SW 1271 (cell line): ENCODE measurements at regions not wholly inside any gene's neighbourhood (a gene's known extent, or its start where the extent isn't known, plus 50 kb on each side); places are given as distances from the start of the nearest gene placed in this dataset.

Experiments used
- DNase-seq, 2 experiments: peaks; one replicate each; lab custom pipeline; 2025; lab: John Stamatoyannopoulos, UW

DNA sequence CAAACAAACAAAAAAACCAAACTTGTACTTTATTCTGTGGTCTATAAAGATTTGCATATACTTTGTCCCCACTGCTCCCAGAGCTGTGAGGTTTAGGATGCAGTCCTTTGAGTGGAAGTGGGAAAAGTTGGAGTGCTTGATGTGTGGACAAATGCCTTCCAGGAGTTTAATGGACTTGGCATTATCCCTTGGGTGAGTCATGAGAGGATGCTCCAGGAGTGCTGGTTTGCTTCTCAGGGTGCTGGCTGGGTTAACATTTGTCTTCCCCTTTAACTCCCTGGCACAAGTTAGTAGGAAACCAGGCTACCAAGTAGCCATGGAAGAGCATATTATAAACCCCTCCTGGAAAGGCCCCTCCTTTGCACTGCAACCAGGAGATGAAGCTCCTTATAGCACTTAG, 417.4 kb upstream of the RIOK2 start:
- no peak for DNase-seq

DNA sequence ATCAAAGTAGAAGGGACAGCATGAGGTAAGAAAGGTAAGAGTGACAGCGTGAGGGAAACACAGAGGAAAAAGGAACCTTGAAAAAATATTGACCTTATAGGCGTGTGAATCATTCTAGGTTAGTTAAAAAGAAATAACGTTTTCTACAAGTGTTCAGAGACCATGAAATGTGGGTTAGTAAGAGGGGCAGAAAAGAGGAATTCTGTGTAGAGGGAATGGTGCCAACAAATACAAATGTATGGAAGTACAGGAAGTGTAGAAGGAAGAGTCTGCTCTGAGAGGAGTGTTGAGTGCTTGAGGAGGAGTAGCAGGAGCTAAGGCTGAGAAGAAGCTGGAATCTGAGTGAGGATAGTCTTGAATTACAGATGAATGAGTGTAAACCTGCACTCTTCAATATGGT, 418.6 kb upstream of the RIOK2 start:
- no peak for DNase-seq

DNA sequence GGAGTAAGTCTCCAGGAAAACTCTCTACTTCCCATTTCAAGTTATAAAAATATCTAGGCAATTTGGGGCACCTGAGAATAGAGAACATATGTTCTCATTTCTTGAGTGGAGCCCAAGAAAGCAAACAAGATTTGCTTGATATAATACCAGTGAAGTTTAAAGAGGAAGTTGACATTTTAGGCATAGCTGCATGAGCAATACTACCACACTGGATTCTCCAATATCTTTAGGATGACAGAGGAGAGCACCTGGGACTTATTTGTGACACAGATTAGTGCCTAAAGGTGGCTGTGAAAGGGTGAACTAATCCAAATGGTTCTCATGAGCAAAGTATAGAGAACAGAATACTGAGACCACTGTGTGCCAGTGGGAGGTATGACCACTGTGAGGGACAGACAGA, 423.5 kb upstream of the RIOK2 start:
- DNase-seq = no peak

- no peak for DNase-seq
Measured at GRCh38 chr5:97608501-97608900, 425.5 kb upstream of the RIOK2 start.

- no peak for DNase-seq
Measured at GRCh38 chr5:97618721-97619120, 435.7 kb upstream of the RIOK2 start.

- DNase-seq = no peak
Measured at GRCh38 chr5:97623441-97623840, 440.4 kb upstream of the RIOK2 start.

DNA sequence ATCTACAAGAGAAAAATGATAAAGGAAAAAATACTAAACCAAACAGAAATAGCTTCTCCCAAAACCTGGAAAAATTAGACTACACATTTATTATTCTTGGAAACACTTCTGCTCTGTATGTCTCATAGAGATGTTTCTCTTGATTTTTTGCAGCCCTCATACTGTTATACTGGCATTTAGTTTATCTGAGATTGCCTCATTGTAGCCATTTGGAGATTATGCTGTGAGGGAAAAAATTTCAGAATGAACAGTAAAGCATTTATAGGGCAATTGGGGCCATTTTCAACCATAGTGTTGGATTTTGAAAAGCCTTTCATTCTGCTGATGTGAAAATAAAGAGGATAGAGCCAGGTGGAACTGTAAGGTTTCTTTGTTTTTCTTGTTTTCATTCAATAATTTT, 441.8 kb upstream of the RIOK2 start:
- DNase-seq = no peak

GRCh38 chr5:97627272-97627671, 444.2 kb upstream of the RIOK2 start:
- DNase-seq = no peak

GRCh38 chr5:97628031-97628430, 445.0 kb upstream of the RIOK2 start:
- no peak for DNase-seq

DNA sequence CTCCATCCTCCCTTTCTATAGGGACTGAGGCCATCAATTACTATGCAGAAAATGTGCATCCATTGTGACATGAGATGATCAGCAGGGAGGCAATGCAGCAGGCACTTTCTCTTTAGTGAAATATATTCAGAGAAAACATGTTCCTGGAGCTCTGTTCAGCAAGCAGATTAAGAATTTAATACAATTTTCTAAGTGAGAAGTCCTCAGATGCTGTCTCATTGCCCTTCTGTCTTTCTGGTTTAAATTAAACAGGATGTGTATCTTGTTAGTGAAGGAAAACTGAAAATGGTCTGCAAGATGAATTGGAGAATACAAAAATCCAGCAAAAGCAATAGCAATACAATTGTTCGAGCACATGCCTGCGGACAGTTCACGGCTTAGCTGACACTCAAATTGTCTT, 445.8 kb upstream of the RIOK2 start:
- no peak for DNase-seq

GRCh38 chr5:97629276-97629675, 446.2 kb upstream of the RIOK2 start:
- DNase-seq = no peak

GRCh38 chr5:97635553-97635952, 452.5 kb upstream of the RIOK2 start:
- DNase-seq = no peak

DNA sequence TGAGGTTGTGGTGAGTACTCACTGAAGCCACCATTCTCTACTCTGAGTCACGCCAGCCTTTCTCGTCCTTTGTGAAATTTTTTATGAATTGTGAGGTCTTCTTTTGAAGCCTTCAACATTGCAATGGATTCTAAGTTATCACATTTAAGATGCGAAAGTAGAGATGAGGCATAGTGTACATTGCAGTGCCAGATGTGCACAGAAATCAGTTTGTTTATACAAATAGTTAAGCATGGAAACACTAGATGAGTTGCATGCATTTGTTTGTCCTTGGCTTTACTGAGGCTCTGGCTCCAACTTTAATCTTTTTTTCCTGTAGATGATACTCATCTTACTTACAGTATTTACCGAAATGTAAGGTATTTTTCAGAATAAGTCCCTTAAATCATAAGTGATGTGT, 453.7 kb upstream of the RIOK2 start:
- DNase-seq = no peak

GRCh38 chr5:97641081-97641480, 458.0 kb upstream of the RIOK2 start:
- no peak for DNase-seq

DNA sequence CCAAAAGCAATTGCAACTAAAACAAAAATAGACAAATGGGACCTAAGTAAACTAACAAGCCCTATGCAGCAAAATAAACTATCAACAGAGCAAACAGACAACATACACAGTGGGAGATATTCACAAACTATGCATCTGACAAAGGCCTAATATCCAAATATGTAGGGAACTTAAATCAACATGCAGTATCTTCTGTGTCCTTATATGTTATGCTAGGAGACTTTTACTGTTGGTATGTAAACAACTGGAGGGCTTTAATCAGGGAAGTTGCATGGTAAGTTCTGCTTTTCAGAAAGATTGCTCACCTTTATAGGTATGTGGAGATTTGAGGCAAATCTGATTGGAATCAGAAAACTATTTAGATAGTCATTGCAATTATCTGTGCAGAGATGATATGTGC, 461.2 kb upstream of the RIOK2 start:
- no peak for DNase-seq

DNA sequence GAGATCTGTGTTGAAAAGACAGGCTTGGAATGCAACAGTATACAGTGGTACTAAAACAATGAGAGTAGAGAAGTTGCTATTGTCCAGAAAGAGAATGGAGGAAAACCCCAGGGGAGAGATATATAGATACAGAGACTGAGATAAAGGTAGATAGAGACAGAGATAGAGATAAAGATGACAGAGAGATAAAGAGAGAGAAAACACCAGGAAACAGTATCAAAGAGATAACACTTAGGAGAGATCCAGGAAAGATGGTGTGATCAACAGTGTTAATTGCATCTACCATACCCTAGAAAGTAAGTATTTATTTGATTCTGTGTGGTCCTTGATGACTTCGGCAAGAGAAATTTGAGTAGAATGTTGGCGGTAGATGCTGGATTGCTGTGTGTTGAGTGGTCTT, 461.8 kb upstream of the RIOK2 start:
- no peak for DNase-seq

GRCh38 chr5:97657239-97657638, 474.2 kb upstream of the RIOK2 start:
- DNase-seq = no peak

- DNase-seq = no peak
Measured at GRCh38 chr5:97658116-97658900, 475.3 kb upstream of the RIOK2 start.

DNA sequence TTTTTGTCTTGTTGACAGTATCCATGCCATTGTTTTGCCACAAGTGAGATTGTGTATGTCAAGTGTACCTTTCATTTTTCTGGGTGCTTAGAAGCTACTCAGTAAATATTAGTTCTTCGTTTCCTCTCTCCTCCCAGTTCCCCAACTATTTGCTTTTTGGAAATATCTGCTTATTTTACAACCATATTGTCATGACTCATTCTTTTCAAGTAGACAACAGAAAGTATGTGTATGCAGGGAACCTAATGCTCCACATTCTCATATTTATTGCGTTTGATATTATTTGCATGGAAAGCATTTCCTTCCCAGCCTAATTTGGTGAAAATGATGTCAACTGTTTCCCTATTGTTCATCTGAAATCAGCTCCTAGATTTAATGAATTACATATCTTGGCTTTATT, 483.7 kb upstream of the RIOK2 start:
- no peak for DNase-seq

DNA sequence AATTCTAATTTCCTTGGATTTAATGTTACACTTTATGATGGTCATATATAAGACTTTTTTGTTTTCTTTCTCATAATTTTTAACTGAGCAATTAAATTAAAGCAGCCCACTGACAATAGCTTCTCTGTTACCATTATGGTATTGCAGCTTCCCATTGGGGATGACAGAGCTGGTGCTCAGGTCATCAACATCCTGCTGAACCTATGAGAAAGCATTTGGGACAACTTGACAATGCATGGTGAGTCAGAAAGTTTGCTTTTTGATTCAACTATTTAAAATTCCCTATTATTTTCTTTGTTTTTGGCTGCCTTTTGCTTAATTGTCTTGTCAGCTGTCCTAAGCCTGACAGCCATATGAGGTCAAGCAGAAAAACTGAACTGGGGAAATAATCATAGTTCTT, 487.4 kb upstream of the RIOK2 start:
- no peak for DNase-seq

DNA sequence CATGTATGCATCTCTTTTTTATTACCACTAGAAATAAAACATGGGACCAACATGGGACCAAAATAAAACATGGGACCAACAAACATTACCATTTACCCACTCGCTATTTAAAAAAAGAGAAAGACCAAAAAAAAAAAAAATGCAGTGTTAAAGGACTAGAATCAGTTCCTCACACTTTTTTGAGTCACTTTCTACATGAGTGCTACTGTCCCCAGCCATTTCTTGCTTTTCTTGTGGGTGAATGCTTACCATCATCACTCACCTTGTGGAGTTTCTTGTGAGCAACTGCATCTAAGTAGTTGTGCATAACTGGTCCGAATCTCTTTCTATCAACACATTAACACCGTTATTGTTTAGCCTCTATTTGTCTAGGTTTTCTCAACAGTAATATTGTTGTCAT, 493.6 kb upstream of the RIOK2 start:
- DNase-seq = no peak

- DNase-seq = no peak
Measured at GRCh38 chr5:97694091-97694490, 511.0 kb upstream of the RIOK2 start.

DNA sequence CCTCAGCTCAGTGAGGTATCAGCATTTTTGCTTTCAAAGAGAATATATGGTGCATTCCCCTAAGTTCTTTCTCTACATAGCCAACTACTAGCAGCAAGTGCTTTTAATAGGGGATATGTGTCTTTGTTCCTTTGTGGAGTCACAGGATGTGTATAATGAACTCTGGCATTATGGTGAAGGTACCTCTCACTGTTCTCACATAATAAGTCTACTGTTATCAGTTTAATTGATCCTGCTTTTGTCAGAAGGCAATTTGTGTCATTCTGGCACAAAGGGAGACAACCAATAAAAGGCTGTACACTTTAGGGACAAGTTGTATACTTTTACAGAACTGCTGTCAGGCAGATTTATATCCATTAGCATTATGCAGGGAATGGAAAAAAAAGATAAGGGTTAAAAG, 531.4 kb upstream of the RIOK2 start:
- no peak for DNase-seq

GRCh38 chr5:97726106-97726505, 543.1 kb upstream of the RIOK2 start:
- DNase-seq = peak in 1 of 2 experiments; percentile 15
